ENCODE measurements at regions not wholly inside any gene's neighbourhood (a gene's known extent, or its start where the extent isn't known, plus 50 kb on each side); places are given as distances from the start of the nearest gene placed in this dataset.
"Not testable (repeated sequence)": the region's sequence is repeated elsewhere in the genome, so short reads cannot be mapped to it uniquely, and the experiment has no call there.

DNA sequence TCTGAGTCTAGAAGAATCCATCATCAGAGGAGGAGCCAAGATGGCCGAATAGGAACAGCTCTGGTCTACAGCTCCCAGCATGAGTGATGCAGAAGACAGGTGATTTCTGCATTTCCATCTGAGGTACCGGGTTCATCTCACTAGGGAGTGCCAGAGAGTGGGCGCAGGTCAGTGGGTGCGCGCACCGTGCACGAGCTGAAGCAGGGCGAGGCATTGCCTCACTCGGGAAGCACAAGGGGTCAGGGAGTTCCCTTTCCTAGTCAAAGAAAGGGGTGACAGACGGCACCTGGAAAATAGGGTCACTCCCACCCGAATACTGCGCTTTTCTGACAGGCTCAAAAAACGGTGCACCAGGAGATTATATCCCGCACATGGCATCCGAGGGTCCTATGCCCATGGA lies 837.5 kb downstream of the TAF11L14 start:
- H3K9me3 Mint-ChIP-seq; H3K27ac Mint-ChIP-seq; H3K36me3 Mint-ChIP-seq (ENCODE audit: low read depth); H3K27me3 Mint-ChIP-seq; ATAC-seq (replicated peaks); H3K4me3 Mint-ChIP-seq; H3K4me1 Mint-ChIP-seq: not testable (repeated sequence)

DNA sequence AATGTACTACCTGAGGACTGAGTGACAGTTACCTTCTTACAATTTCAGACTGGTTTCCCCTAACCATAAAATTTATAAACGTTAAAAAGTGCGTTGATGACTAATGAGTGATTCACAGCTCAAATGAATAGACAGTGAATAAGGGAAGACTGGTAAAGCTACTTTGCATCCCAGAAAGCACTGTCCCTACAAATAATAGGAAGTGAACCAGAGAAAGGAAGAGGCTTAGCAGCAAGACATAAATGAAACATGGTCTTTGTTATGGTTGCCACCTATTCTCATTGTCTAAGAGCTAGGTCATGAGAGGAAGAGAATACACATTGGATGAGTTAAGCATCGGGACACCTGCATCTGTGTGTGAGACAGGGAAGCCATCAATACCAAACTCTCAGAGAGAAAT lies 849.2 kb downstream of the TAF11L14 start:
- no peak overlapping the region for H3K4me3 Mint-ChIP-seq
- no peaks in the 10 kb centered on the region for H3K4me1 Mint-ChIP-seq
- no peak overlapping the region for H3K27ac Mint-ChIP-seq

DNA sequence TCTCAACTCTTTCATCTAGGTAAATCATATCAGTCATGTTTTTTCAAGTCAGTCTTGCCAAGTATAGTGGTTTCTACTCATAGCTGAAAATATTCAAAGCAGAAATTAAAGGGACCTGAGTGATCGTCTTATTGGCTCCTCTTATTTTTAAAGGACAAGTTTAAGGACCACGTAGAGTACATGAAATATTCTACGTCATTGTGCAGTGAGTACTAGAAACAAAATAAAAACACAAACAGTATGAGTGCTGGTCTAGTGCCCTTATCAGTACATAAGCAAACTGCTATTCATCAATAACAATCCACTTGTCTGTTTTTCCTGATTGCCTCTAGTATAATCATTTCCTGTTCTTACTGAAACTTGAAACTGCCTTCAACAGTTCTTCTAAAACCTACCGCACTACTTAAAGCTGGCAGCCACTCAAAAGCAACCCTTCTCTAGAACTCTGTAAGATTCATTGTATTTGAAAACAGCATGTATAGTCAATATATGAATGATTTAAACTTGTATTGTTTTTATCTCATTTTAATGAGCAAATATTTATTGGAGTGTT lies 853.7 kb downstream of the TAF11L14 start:
- Mint-ChIP-seq H3K27me3 (no peaks in the 10 kb centered on the region), H3K4me3 (no peak overlapping the region), H3K27ac (no peak overlapping the region), H3K36me3 (ENCODE audit: low read depth) (no peaks in the 10 kb centered on the region), H3K9me3 (no peaks in the 10 kb centered on the region), H3K4me1 (no peaks in the 10 kb centered on the region)
- no peak for ATAC-seq (replicated peaks)

More for the DNA sequence above, 849.2 kb downstream of the TAF11L14 start:
- ATAC-seq (replicated peaks) = no peak
- no peaks in the 10 kb centered on the region for H3K27me3 Mint-ChIP-seq
- H3K9me3 Mint-ChIP-seq = no peaks in the 10 kb centered on the region
- no peaks in the 10 kb centered on the region for H3K36me3 Mint-ChIP-seq (ENCODE audit: low read depth)

DNA sequence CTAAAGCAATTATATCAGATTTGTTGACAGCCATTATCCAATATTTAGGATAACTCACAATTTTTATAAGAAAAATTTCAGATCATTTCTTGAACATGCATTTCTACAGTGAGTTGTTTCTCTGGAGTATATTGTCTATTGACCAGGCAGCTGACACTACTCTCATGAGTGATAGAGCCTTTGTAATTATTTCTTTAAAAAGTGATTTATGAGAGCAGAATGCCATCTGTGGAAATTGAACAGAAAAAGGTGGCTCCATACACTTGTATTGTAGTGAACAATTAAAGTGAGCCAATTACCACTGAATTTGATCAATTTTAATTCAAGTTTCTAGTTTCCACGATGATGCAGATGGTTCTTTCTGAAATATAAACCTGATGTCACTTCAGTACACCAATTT lies 855.4 kb downstream of the TAF11L14 start:
- ATAC-seq (replicated peaks) = no peak
- Mint-ChIP-seq H3K27me3 (no peaks in the 10 kb centered on the region), H3K4me1 (no peaks in the 10 kb centered on the region), H3K4me3 (no peak overlapping the region), H3K9me3 (no peaks in the 10 kb centered on the region), H3K36me3 (ENCODE audit: low read depth) (no peaks in the 10 kb centered on the region), H3K27ac (no peak overlapping the region)

DNA sequence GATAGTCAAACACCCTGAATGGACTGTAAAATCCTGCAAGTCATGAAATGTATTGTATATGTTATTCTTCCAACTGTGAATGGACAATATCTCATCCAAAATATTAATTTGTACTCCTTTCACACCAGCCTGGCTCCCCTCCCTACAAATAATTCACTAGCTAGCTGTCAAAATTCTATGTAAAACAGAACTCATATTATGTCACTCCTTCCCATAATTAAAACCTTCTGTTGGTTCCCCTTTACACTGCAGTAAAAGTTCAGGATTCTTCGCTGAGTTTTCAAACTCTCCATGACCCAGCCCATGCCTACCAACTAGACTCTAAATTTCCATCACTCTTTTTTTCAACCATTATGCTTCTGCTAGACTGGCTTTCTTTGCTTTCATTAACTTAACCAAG lies 857.1 kb downstream of the TAF11L14 start:
- H3K27me3 Mint-ChIP-seq = no peaks in the 10 kb centered on the region
- H3K36me3 Mint-ChIP-seq (ENCODE audit: low read depth) = no peaks in the 10 kb centered on the region
- H3K4me1 Mint-ChIP-seq = no peaks in the 10 kb centered on the region
- H3K4me3 Mint-ChIP-seq = no peak overlapping the region
- H3K27ac Mint-ChIP-seq = no peak overlapping the region
- peaks cover 2% of the 10 kb centered on the region for H3K9me3 Mint-ChIP-seq
- ATAC-seq (replicated peaks) = no peak

DNA sequence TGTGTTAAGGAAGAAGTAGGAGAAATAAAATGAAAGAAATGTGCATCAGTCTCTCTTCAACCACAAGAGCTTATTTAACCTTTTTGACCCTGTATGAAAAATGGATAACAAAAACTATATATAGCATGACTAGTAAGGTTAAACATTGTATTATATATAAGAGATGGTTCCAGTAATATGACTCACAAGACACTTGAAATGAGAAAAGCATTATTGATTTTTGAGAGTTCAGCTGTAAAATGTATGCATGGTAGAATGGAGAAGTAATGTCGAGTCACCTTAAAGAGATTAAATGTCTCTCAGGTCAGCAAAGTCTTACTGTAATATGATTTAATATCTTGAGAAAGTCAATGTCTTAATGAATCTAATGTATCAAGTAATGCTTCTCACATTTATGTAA lies 860.9 kb downstream of the TAF11L14 start:
- Mint-ChIP-seq H3K4me3 (no peak overlapping the region), H3K27ac (no peak overlapping the region)

DNA sequence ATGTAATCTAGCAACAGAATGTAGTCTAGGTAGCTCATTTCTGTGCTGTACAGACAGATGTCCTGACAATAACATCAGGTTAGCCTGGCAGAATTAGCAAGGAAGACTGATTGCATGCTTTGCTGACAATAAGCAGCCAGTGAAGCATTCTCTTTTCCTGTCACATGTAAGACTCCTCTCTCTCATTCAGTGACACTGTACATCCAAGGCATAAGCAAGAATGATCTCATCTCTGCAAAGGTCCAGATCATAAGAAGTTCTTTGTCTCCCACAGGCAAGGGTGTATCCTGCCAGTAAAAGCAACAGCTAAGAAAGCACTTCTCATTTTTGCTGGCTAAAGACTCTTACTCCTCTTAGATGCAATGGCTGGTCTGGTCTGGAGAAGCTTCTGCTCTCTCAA lies 861.8 kb downstream of the TAF11L14 start:
- Mint-ChIP-seq H3K27ac (no peak overlapping the region), H3K4me3 (no peak overlapping the region)
- ATAC-seq (replicated peaks) = no peak

More for the DNA sequence above, 860.9 kb downstream of the TAF11L14 start:
- peaks cover 5% of the 10 kb centered on the region for H3K9me3 Mint-ChIP-seq
- no peak for ATAC-seq (replicated peaks)
- no peaks in the 10 kb centered on the region for H3K4me1 Mint-ChIP-seq
- no peaks in the 10 kb centered on the region for H3K27me3 Mint-ChIP-seq
- no peaks in the 10 kb centered on the region for H3K36me3 Mint-ChIP-seq (ENCODE audit: low read depth)

DNA sequence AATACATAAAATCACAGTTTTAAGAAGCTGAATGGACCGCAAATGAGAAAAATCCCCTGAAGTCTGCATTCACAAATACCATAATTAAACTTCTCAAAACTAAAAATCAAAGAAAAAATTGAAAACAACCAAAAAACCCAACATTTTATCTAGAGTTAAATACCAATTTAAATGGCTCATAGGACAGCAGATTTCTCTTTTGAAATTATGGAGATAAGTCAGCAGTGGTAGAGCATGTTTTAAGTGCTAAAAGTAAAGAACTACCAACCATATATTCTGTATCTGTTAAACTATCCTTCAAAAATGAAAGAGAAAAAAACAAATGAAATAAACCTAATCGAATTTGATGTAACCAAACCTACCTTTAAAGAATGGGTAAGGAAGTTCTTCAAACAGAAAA lies 862.8 kb downstream of the TAF11L14 start:
- H3K27ac Mint-ChIP-seq = no peak overlapping the region
- H3K36me3 Mint-ChIP-seq (ENCODE audit: low read depth) = no peaks in the 10 kb centered on the region
- no peak for ATAC-seq (replicated peaks)
- H3K4me1 Mint-ChIP-seq = no peaks in the 10 kb centered on the region
- H3K9me3 Mint-ChIP-seq = peaks cover 5% of the 10 kb centered on the region
- no peaks in the 10 kb centered on the region for H3K27me3 Mint-ChIP-seq
- H3K4me3 Mint-ChIP-seq = no peak overlapping the region

More for the DNA sequence above, 861.8 kb downstream of the TAF11L14 start:
- Mint-ChIP-seq H3K36me3 (ENCODE audit: low read depth) (no peaks in the 10 kb centered on the region), H3K27me3 (no peaks in the 10 kb centered on the region), H3K4me1 (no peaks in the 10 kb centered on the region), H3K9me3 (peaks cover 5% of the 10 kb centered on the region)

DNA sequence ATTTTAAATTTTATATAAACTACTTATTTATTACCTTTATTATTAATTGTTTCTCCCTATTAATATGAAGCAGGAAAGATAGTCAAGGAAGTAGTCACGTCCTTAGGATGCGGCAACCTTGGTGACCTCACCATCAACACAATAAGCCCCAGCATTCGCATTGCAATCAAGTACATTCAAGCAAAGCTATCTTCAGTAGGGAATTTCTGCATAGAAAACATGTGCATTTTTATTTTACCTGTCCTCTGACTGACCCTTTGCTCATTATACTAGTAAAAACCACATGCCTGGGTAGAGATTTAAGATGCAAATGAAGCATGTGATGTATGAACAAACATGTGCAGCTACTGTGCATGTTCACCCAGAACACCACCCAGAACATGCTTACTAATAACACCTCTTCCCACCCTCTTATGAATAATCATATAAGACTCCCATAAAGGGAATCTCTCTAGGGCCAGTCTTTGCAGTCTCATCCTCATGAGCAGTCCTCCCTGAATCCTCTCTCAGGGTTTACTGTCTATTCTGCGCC lies 869.6 kb downstream of the TAF11L14 start:
- Mint-ChIP-seq H3K36me3 (ENCODE audit: low read depth) (no peaks in the 10 kb centered on the region), H3K27me3 (no peaks in the 10 kb centered on the region), H3K27ac (no peak overlapping the region), H3K4me3 (no peak overlapping the region), H3K9me3 (peaks cover 7% of the 10 kb centered on the region), H3K4me1 (no peaks in the 10 kb centered on the region)
- ATAC-seq (replicated peaks) = no peak

DNA sequence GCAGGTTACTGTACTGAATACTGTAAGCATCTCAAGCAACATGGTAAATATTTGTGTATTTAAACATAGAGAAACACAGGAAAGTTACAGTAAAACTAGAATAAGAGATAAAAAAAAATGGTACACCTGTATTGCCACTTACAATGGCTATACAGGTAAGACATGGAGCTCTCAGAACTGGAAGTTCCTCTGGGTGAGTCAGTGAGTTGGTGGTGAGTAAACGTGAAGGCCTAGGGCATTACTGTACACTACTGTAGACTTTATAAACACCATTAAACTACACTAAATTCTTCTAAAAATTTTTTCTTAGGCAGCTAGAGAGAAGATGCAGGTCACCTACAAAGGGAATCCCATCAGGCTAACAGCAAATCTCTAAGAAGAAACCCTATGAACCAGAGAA lies 872.9 kb downstream of the TAF11L14 start:
- no peak for ATAC-seq (replicated peaks)
- H3K36me3 Mint-ChIP-seq (ENCODE audit: low read depth) = no peaks in the 10 kb centered on the region
- H3K27ac Mint-ChIP-seq = no peak overlapping the region
- peaks cover 7% of the 10 kb centered on the region for H3K9me3 Mint-ChIP-seq
- H3K27me3 Mint-ChIP-seq = no peaks in the 10 kb centered on the region
- no peak overlapping the region for H3K4me3 Mint-ChIP-seq
- no peaks in the 10 kb centered on the region for H3K4me1 Mint-ChIP-seq

DNA sequence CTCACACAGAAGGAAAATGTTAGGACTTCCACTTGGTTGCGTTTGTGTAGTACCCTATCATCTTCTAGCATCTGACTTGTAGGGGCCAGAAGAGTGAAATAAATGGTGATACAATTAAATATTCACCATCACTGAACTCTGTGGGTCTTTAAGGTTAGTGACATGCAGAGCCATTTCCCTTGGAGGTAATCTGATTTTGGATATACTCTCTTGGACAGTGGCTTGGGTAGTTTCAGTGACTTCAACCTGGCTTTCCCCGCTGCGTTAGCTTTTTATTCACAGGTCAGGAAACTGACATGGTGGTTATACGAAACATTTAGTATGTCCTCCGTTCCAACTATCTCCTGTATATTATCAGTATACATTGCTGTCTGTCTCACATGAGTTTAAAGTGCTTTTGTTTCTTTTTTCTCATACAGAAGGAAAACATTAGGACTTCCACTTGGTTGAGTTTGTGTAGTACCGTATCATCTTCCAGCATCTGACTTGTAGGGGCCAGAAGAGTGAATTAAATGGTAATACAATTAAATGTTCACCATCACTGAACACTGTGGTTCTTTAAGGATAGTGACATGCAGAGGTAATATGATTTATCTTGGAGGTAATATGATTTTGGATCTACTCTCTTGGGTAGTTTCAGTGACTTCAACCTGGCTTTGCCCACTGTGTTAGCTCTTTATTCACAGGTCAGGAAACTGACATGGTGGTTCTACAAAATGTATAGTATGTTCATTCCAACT lies 883.6 kb downstream of the TAF11L14 start:
- no peak for ATAC-seq (replicated peaks)
- H3K27me3 Mint-ChIP-seq = no peaks in the 10 kb centered on the region
- H3K4me3 Mint-ChIP-seq = no peak overlapping the region
- H3K36me3 Mint-ChIP-seq (ENCODE audit: low read depth) = no peaks in the 10 kb centered on the region
- H3K9me3 Mint-ChIP-seq = peaks cover 6% of the 10 kb centered on the region
- no peak overlapping the region for H3K27ac Mint-ChIP-seq
- H3K4me1 Mint-ChIP-seq = no peaks in the 10 kb centered on the region

DNA sequence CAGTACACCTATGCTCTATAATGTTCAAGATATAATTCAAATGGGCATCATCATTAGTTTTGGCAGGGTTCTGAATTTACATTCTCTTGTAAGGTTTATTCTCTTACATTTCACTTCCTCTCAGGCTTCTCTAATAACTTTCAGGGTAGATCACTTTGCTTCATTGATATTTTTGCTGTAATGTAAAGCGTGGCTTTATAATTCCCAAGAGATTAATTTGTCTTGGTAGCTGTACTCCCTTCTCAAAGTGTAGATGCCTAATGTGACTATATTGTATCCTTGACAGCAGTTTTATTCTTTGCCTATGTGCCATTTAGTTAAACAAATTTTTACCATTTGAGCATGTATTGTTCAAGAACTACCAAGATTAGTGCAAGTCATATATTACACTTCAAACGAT lies 889.1 kb downstream of the TAF11L14 start:
- Mint-ChIP-seq H3K27ac (no peak overlapping the region), H3K4me3 (no peak overlapping the region), H3K36me3 (ENCODE audit: low read depth) (no peaks in the 10 kb centered on the region), H3K27me3 (no peaks in the 10 kb centered on the region), H3K9me3 (peaks cover 2% of the 10 kb centered on the region), H3K4me1 (no peaks in the 10 kb centered on the region)
- ATAC-seq (replicated peaks) = no peak

DNA sequence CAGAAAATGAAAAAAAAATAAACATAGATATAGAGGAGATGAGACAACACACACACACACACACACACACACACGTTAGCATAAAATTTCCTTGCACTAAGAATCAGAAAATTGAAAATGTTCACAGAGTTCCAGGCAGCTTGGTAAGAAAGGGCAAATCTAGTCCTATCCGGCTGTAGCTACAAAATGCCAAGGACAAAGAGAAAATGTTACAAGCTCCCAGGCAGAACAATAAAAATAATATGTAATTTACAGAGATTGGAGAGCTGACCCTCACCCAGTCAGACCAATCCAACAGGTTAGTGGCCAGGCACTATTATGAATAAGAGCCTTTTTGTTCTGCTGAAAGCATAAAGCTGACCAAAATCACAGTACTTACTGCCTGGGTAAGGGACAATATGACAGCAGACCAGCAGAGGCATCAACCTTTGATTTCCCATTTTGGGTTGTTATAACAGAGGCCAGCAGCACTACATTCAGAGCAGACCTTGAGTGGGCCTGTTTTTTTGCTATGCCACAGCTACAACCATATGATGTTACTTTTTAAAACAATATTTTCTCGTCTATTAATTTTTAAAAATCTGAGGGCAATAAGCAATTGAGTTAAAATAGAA lies 892.6 kb downstream of the TAF11L14 start:
- no peak overlapping the region for H3K27ac Mint-ChIP-seq
- no peak overlapping the region for H3K4me3 Mint-ChIP-seq
- H3K4me1 Mint-ChIP-seq = no peaks in the 10 kb centered on the region
- no peaks in the 10 kb centered on the region for H3K27me3 Mint-ChIP-seq
- H3K36me3 Mint-ChIP-seq (ENCODE audit: low read depth) = no peaks in the 10 kb centered on the region
- no peak for ATAC-seq (replicated peaks)
- no peaks in the 10 kb centered on the region for H3K9me3 Mint-ChIP-seq

DNA sequence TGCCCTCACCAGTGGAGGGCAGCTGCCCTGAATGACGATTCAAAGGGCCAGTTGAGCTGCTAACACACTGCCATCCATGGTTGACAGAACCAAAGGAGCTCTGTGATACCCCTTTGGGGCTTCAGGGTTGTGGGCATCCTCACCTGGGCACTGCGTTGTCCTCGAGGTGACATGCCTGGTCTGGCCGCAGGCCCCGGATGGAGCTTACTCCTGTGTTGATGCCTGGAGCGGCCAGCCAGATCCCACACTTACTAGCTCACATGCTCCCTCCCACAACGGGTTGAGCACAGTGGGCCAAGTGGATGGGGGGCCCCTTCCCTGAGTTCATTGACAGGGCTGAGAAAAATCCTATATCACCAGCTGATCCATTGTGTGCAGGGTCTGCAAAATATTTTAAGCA lies 898.9 kb downstream of the TAF11L14 start:
- Mint-ChIP-seq H3K4me3 (no peak overlapping the region), H3K36me3 (ENCODE audit: low read depth) (no peaks in the 10 kb centered on the region), H3K4me1 (no peaks in the 10 kb centered on the region), H3K27me3 (no peaks in the 10 kb centered on the region), H3K9me3 (no peaks in the 10 kb centered on the region), H3K27ac (no peak overlapping the region)
- no peak for ATAC-seq (replicated peaks)

DNA sequence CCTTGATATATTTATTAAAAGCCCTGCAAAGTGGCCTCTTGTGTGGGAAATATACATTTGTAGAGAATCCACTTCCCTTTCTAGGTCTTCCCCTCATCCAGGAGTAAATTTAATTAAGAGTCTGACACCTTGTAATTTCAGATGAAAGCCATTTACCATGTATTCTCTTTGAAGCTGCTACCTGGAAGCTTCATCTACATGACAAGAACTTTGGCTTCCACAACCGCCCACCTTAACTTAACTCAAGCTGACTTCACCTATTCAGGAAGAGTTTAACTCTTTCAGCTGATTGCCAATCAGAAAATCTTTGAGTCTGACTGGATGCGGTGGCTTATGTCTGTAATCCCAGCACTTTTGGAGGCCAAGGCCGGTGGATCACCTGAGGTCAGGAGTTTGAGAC lies 899.9 kb downstream of the TAF11L14 start:
- Mint-ChIP-seq H3K9me3 (no peaks in the 10 kb centered on the region), H3K36me3 (ENCODE audit: low read depth) (no peaks in the 10 kb centered on the region), H3K27me3 (no peaks in the 10 kb centered on the region), H3K4me1 (no peaks in the 10 kb centered on the region), H3K4me3 (no peak overlapping the region), H3K27ac (no peak overlapping the region)
- ATAC-seq (replicated peaks) = no peak

Data from activated T-helper 17 cell treated with anti-CD3 and anti-CD28 coated beads, Interleukin-2, amount 50 U/mL, for 72 hours (primary cell).